Fibroblast of skin of abdomen (primary cell): ENCODE measurements at regions not wholly inside any gene's neighbourhood (a gene's known extent, or its start where the extent isn't known, plus 50 kb on each side); places are given as distances from the start of the nearest gene placed in this dataset.
"Not testable (repeated sequence)": the region's sequence is repeated elsewhere in the genome, so short reads cannot be mapped to it uniquely, and the experiment has no call there.

ENCODE experiments used
- DNase-seq: peaks from one replicate; pipeline ENCODE4 v3.0.0-alpha.2; 2013

DNA sequence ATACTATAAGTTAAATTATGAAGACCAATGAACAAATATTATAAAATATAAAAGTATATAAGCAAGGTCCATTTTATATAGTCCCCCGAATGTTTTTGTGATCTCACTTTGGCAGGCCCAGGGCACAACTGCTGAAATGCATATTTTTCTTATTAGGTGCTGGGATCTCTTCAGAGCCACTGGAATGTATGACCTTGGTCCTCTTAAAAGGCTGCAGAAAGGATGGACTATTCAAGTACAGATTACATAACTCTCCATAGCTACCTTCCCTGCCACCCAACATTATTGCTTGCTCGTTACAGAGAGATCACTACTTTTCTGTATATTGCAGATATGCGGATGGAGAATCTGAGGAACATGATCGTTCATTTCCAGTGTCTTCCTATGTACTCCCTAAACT, 925.6 kb upstream of the CELF4 start:
- DNase-seq, result no peak

DNA sequence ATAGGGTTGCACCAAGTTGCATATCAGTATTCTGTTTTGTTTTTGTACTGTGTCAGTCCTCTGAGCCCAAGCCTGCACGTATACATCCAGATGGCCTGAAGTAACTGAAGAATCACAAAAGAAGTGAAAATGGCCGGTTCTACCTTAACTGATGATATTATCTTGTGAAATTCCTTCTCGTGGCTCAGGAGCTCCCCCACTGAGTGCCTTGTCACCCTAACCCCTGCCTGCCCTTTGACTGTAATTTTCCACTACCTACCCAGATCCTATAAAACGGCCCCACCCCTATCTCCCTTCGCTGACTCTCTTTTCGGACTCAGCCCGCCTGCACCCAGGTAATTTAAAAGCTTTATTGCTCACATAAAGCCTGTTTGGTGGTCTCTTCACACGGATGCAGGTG, 924.1 kb upstream of the CELF4 start:
- DNase-seq, result not testable (repeated sequence)

DNA sequence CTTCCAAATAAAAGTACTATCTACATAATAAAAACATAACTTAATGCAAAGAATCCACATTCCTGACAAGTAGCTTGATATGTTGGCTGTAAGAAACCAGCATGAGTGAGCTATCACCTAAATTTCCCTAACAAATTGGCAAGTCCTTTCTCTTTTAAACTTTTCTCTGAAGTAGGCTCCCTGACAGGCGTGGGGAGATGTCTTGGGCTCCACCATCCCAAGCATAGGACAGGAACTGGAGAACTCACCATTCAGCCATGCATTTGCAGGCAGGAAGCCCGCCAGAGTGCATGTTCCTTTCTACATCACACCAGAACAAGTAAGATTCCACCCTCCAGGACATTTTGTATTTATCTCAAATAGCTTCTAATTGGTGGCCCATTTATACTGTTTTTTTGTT, 921.9 kb upstream of the CELF4 start:
- no peak for DNase-seq

DNA sequence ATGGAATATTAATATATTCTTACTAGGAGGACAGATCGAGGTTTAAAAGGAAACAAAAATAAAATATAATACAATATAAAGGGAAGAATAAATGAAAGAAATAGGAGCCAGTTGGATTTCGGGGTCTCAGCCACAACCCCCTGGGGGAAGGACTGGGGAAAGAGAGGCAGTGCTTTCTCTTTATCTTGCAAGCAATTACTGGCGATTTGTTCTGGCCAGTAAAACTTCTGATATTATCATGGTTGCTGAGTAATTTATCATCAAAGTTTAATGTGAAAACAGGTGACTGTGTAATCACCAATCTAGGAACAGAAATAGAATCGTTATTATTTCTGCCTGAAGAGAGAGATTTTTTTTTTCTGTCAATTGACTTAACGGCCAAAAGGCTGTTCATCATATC, 917.7 kb upstream of the CELF4 start:
- no peak for DNase-seq

DNA sequence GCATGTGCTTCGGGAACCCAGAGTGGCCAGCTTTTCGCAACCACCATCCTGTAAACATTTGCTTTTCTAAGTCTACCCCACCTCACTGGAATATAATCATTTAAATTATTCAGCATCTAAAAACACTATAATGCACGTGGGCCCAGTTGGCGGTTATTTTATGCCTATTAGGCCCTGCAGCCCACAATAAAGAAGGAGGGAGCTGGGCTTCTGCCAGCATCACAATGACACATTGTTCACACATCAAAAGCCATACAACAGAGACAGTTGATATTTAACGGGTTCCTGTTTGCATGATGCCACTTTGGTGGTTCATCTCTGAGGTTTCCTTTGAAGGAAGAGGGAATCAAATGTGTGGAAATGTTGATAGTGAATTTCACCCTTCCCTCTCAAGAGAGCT, 916.0 kb upstream of the CELF4 start:
- no peak for DNase-seq

DNA sequence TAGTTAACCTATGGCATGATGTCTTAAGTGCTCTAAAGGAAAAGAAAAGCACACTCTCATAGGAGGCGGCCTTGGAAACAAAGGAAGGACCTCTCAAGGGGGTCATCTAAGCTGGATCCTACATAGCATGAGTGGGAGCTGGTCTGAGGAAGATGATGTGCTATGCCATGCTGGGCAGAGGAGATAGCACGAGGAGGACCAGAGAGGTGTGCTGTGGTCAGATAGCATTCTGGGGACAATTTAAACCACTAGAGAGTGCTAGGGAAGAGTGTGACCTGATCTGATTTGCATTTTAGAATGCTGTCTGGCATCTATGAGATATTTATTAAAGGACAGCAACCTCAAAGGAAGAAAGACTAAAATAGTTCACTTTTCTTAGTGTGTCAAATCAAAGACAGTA, 910.1 kb upstream of the CELF4 start:
- DNase-seq, result no peak

DNA sequence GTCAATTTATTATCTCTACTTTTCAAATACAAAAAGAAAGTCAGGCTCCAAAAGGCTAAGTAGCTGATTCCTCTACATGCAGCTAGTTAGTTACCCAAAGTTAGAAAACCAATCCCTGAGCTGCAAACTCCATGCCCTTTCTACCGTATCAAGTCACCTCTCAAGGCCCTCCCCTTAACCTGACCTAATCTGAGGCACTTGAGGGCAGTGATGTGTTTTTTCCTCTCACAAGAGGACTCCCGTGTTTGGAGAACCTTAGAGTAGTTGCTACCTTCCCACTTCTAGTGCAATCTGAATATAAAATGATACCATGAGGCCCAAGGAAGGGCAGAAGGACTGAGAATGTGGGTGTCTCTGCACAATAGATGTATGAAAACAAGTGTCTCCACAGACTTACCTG, 907.9 kb upstream of the CELF4 start:
- DNase-seq, result no peak

DNA sequence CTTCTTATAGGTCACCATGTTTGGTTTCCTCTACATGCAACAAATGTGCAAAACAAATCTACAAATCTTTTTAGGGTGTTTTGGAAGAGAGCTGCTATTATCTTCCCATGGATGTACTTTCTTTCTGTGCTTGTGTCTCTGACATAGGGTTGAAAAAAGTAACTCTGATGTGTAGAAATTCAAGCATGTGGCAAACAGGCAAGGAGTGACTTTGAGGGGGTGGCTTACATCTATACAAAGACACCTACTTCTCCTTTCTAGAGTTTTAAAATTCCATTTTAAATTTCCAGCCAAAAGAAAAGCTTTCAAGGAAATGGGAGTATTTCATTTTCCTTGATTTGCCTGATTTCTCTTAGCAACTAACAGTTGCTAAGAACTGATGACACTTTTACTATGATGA, 904.8 kb upstream of the CELF4 start:
- no peak for DNase-seq

DNA sequence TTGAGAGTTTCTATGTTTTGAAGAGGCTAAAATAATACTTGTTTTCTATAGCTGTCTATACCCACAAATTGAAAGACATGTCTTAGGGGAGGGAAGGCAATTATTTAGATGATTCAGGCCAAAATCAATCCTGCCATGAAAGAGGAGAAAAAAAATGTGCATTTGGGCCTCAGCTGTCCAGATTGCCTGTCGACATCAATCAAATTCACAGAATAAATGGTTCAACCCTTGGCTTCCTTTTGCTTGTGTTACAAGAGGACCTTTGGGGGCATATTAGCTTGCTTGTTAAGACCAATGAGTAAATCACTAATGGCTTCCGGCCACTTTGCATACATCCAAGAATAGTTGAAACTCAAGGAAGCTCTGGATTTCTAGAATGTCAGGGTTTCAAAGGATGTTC, 900.8 kb upstream of the CELF4 start:
- DNase-seq, result no peak

DNA sequence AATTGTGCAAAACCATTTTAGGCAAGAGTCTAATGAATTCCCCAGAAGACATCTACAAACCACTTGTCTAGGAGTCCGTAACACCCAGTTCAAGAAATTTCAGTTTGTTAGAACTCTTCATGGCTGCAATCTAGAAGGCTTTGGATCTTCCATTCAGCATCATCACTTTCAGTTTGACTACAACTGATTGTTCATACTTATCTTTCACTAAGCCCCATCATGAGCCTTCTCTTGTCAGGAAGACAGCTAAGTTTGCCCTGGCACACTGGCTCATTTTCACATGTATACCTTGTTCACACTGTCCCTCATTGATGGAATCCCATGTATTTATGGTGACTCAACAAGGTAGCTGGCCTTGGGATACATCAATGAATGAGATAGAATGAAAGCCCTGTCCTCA, 898.4 kb upstream of the CELF4 start:
- DNase-seq, result no peak

DNA sequence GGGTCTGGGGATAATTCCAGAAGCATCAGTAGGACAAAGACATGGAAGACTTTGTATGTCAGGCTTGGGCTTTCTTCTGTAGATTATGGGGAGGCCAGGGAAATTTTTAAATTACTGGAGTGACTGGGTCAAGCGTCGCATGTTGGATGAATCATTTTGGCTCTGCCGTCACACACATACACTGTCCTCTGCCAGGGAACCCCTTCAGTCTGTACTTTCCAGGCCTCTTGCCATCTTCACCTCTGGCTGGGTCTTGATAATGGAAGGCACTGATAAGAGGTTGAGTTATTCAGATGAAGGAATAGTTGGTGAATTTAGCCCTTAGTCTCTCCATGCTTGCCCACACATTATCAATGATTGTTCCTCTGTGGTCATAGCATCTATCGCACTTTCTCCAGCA, 895.1 kb upstream of the CELF4 start:
- DNase-seq, result no peak

DNA sequence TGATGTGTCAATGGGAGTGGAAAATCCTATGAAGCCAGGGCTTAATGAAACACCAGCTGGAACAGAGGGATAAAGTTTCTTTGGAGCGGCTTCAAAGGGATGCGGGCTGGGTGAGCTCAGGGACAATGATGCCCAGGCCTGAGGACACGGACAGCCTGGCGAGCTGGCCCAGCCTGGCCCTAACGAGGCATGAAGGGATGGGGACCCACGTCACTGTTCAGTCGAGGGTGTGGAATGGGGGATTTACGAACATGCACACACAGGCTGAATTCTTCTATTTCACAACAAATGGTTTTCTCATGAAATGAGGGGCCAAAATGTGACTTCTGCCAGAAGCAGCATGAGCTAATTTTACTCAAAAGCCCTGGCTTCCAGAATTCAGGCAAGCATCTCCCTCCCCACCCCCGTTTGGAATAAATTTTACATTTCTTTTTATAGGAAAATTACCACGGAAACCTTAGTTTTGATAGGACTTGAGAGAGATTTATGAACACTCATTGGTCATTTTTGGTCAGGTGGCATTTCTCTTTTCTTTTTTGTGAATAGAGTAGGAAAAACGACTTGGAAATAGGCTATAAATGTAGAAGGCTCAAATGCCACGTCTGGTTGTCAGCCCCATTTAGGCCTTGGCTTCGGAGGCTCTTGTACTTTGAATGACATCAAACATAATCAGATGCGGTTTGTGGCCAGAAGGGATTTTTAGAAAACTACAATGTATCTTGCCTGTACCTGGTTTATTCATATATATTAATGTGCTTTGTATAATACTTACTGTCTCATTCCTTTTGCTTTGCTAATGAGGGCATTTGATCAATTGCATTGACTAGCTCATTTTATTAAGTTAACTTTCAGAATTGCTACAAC, 893.8 kb upstream of the CELF4 start:
- no peak for DNase-seq

DNA sequence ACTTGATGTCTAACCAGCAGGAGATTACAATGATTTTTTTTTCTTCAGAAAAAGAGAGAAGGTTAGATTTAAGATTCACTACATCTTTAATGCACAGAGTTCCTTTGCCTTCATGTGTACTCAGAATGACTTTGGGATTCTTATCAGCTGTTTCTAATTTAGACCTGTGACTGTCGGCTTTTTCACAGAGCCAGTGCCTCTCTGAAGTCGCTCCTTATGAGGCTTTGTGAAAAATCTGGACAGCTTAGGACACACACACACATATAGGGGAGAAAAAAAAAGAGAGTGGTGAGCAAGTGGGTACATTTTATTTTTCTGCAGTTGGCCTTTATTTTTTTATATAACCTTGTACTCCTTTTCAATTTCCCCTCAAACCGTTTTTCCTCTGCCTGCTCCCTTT, 893.1 kb upstream of the CELF4 start:
- DNase-seq, result no peak

DNA sequence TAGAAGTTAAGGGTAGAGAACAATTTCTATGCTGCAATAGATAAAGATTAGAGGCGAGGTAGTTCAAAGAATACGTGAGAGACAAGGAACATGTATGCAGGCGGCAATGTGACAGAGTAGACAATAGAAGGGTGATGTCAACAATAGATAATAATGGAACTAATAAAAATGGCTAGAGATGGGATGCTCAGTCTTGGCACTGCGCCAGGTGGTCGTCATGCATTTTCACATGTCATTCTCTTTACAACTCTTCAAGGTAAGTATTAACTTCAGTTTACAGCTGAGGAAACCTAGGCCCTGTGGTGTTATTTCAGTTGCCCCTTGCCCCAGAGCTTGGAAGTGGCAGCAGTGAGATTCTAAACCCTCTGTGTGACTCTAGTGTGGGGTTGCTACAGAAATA, 890.7 kb upstream of the CELF4 start:
- DNase-seq, result no peak

DNA sequence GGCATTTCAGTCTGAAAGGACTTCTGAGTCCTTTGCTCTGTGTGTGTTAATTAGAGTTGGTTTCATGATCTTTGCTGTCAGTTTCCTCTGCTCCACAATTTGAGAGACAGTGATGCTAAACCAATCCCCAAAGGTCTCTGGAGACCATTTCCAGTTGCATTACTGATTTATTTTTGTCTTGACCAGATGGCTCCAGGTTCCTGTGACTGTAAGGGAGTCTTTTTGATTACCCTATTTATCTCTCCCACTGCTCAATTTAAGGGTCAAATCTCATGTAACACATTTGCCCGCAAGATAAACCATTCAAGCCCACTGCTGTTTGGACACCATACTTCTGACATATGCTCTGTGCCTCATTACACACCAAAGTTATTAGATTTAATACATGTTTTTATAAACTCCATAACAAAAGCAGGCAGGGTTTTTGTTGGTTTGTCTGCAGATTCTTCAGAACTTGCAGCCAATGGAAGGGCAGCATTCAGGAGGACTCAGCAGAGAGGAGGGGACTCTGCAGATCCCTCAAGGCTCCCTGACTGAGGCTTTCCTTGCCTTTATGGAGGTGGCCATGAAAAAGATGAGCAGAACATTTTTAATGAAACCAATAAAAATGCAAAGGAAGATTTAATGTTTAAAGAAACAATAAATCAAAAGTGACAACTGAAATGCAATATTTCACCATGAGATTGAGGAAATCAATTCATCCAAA, 889.3 kb upstream of the CELF4 start:
- no peak for DNase-seq

DNA sequence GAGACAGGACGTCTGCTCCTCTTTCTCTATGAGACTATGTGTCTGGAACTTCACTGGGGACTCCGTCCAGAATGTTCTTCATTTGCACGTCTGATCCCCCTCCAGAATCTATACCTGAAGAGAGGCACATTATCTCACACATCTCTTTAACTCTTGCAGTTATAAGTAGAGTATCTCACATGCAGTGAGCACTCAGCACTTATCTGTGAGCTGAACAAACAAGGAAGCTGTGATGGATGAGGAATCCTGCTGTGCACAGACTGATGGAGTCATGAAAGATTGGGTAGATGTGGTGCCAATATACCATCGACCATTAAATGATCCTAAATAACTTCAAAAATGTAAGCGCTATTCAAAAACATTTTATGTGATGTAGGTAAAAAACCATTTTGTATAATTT, 888.3 kb upstream of the CELF4 start:
- DNase-seq, result no peak

DNA sequence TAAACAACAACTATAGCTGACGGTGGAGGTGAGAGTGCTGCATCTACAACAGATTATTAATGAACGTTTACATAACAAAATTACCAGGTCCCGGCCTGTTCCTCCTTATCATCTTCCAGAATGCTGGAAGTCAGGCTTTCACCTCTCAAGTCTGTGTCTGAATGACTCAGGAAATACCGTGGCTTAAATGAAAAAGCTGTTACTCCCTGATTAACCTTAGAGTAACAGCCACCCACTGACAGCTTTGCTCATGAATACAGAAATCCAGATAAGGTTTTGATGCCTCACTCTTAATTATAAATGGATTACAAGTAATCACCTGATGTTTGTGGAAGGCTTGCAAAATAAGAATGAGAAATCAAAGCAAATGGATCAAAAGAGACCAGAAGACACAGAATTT, 885.3 kb upstream of the CELF4 start:
- DNase-seq, result no peak

DNA sequence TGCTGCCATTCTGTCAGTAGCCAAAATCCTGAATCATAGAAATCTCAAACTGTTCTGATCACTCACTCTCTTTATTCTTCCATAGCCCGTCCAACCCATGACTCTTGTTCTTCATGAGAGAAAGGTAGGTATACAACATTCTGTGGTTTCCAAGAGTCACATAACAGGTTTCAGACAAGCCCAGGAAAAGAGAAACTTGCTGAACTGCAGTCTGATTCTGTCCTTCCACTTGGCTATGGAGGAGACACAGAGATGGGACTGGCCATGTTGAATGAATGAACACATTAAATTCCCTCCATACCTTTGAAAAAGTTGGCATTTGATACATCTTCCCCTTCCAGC, 880.2 kb upstream of the CELF4 start:
- no peak for DNase-seq

DNA sequence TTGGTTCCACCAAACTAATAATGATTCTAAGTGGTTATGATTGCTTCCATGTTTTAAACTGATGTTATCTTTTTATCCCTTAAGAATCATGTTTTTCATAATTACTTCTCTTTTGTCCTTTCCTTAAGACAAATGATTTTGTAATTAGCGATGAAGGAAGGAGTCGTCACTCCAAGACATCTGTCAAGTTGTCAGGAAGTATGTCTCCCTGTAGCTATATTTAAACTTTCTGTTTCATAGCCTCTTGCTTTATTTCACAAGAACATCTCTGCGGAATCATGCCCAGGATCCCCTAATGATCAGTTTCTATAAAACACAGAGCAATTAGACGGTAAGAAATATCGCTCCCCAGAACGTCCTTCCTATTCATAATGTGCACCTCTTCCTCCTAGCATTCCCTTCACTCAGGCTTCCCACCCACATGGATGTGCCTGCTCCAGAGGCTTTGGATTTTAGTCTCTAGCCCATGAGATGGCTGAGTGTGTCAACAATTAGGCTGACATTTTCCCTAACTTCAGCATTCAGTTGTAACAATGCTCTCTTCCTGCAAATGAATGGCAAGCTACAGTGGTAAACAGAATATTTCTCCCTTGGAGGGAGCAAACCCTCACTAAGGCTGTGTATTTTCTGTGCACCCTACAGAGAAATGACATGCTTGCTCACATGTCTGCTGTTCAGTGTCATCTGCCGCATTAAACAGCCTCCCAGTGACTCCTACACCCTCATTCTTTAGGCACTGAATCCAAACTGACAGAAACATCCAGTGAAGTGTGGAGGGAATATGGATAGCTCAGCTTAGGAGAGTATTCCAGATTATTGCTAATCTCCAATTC, 879.6 kb upstream of the CELF4 start:
- DNase-seq, result no peak

DNA sequence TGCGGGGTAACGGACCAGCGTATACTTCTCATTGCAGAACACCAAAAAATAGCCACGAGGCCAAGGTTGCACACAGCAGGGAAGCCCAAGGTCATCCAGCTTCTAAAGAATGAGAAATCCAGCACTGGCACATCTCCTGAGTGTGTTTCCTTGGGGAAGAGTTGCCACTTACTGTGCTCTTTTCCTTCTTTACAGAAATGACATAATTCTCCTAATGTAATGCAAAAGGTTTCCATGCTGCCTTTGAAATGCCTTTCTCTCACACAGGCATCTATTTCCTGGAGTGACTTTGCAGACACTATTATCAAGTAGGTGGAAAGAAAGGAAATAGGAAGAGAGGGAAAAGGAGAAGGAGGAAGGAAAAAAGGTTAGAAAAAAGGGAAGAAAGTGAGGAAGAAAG, 862.1 kb upstream of the CELF4 start:
- no peak for DNase-seq

DNA sequence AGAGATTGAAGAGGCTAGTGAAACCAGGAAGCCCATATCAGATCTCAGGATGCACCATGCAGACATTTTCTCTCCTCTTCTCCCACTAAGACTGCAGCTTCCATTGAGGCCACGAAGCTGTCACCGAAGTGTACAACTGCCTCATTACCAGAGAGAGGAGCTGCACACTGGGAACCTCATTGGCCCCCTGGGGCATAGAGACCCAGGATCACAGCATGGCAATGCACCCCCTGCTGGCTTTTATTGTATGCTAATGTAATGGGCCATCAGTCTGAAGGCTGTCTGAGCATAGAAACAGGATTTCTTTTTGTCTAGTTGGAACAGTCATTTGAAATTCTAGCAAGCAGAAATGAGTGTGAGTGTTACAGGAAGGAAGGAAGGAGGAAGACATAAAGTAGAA, 861.6 kb upstream of the CELF4 start:
- DNase-seq, result no peak

DNA sequence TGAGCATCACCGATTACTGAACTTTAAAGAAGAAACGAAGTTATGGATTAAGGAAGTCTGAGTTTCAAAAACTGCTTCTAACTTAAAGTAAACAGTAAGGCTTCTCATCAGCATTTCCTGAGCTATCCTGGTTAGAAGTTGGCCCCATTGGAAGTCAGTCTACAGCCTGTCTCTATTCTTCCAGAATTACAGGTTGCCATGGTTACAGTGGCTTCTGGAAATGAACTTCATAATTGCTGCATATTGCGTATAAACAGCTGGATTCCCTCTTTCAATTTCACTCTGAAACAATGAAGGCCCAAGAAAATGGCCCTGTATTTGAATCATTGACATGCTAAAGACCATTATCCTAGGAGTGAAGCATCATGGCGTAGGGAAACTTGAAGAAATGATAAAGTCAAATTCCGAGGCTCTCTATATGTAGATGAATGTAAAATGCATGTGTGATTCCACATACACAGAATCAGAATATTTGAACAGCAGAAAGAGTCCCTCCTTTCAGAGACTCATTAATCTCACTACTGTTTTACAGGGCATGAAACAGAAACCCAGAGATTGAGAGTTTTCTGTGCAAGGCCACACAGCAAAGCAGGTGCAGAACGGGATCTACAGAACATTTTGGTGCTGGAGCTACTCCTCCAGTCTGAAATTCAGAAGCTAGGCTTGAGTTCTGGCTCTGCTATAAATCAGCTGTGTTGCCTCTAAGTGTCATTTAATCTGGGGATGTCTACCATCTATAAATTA, 856.4 kb upstream of the CELF4 start:
- DNase-seq, result no peak

DNA sequence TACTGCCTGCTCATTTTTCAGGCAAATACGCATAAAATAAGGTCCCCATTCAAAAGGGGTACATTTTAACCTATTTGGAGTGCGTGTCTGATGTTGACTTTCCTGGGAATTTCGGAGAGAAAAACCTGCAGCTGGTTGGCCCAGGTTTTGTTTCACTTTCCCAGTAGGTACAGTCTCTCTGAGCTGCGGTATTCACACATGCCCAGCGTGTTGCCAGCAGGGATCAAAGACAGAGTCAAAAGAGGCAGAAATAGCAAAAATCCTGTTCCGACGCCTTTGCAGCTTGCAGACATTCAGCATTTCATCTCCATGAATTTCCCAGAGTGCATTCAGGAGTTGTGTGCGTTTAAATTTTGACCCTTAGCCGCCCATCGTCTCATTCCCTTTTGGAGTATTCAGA, 855.4 kb upstream of the CELF4 start:
- no peak for DNase-seq
